MM.1S (cell line): ENCODE measurements at regions not wholly inside any gene's neighbourhood (a gene's known extent, or its start where the extent isn't known, plus 50 kb on each side); places are given as distances from the start of the nearest gene placed in this dataset.

Source experiments
- EZH2 ChIP-seq: fragments of 300-600 bp; sonication (generic); optimal IDR thresholded peaks from 2 replicates; pipeline ENCODE3; 2017; ENCODE audit warnings: low read depth, mild to moderate bottlenecking, antibody characterized with exemption, low read length, mixed read lengths
- EZH2phosphoT487 ChIP-seq: fragments of 300-600 bp; sonication (generic); IDR thresholded peaks from 2 replicates; pipeline ENCODE4 v1.6.1; 2018; ENCODE audit warnings: antibody characterized with exemption, low read length
- TF ChIP-seq, protein P1 (sequence below): fragments of 300-600 bp; sonication (generic); IDR thresholded peaks from 2 replicates; pipeline ENCODE4 v1.5.1; 2016; ENCODE audit warnings: antibody characterized with exemption, low read length, mixed read lengths

- TF ChIP-seq, protein P1, sequence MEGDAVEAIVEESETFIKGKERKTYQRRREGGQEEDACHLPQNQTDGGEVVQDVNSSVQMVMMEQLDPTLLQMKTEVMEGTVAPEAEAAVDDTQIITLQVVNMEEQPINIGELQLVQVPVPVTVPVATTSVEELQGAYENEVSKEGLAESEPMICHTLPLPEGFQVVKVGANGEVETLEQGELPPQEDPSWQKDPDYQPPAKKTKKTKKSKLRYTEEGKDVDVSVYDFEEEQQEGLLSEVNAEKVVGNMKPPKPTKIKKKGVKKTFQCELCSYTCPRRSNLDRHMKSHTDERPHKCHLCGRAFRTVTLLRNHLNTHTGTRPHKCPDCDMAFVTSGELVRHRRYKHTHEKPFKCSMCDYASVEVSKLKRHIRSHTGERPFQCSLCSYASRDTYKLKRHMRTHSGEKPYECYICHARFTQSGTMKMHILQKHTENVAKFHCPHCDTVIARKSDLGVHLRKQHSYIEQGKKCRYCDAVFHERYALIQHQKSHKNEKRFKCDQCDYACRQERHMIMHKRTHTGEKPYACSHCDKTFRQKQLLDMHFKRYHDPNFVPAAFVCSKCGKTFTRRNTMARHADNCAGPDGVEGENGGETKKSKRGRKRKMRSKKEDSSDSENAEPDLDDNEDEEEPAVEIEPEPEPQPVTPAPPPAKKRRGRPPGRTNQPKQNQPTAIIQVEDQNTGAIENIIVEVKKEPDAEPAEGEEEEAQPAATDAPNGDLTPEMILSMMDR = no peak
- TF ChIP-seq EZH2phosphoT487 (no peak), EZH2 (no peak)
Measured at GRCh38 chr1:198001776-198002408, 84.7 kb downstream of the LHX9 start.
